IMR-90 (cell line): ENCODE measurements at regions not wholly inside any gene's neighbourhood (a gene's known extent, or its start where the extent isn't known, plus 50 kb on each side); places are given as distances from the start of the nearest gene placed in this dataset.

ENCODE experiments used
- FOS ChIP-seq: fragments of 150-350 bp; IDR thresholded peaks from 2 replicates; pipeline ENCODE4 v1.6.1; 2016; ENCODE audit warnings: low read depth, low read length
- POLR2A ChIP-seq: IDR thresholded peaks from 2 replicates; pipeline ENCODE4 v1.6.1; 2012; ENCODE audit warnings: mild to moderate bottlenecking, low read depth, low read length
- TF ChIP-seq, protein P1 (sequence below): conservative IDR thresholded peaks from 2 replicates; pipeline ENCODE4 v1.5.1; 2012; ENCODE audit warnings: mild to moderate bottlenecking, low read depth, low read length, improper control_type of control experiment

DNA sequence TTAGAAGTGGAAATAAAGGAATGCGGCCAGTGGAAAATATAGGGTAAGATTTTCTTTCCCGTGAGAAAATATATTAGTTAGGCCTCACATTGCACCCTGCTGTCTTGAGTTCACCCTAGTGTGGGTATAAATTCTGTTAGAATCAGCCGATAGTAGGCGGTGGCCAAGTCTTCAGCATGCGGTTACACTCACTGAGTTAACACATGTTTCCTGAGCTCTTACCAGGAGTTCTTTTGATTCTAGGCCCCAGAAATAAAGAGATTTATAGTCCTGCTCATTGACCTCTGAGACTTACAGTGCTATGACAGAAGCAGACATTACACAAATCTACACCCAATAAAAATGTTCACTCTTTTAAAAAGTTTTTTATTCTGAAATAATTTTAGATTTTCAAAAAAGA, 279.3 kb upstream of the LRRC7 start:
- TF ChIP-seq, protein P1, sequence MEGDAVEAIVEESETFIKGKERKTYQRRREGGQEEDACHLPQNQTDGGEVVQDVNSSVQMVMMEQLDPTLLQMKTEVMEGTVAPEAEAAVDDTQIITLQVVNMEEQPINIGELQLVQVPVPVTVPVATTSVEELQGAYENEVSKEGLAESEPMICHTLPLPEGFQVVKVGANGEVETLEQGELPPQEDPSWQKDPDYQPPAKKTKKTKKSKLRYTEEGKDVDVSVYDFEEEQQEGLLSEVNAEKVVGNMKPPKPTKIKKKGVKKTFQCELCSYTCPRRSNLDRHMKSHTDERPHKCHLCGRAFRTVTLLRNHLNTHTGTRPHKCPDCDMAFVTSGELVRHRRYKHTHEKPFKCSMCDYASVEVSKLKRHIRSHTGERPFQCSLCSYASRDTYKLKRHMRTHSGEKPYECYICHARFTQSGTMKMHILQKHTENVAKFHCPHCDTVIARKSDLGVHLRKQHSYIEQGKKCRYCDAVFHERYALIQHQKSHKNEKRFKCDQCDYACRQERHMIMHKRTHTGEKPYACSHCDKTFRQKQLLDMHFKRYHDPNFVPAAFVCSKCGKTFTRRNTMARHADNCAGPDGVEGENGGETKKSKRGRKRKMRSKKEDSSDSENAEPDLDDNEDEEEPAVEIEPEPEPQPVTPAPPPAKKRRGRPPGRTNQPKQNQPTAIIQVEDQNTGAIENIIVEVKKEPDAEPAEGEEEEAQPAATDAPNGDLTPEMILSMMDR, result no peak
- TF ChIP-seq FOS (no peak), POLR2A (no peak)
